Right renal cortex interstitium (tissue), 3 donors: ENCODE measurements at regions not wholly inside any gene's neighbourhood (a gene's known extent, or its start where the extent isn't known, plus 50 kb on each side); places are given as distances from the start of the nearest gene placed in this dataset.
"Not testable (repeated sequence)": the region's sequence is repeated elsewhere in the genome, so short reads cannot be mapped to it uniquely, and the experiment has no call there.

Source experiments
- DNase-seq, 3 donors: peaks; one replicate each; pipeline ENCODE4 v3.0.0-alpha.2; 2013; ENCODE audit warnings: low read depth in 3 of 3, low spot score in 2 of 3

DNA sequence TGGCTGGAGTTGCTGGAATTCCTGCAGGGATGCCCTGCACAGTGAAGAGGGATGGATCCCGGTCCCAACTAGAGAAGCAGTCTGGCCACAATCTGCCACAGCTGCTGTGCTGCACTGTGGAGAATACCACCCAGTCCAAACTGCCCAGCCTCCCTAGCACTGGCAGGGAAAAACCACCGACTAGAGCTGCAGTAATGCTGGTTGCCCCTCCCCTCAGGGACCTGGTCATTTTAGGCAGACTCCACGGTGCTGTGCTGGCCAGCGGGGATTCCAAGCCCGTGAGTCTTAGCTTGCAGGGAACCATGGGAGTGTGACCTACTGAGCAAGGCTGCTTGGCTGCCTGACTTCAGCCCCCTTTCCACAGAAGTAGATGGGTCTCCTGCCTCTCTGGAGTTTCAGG lies 478.0 kb upstream of the ATP11B start:
- DNase-seq, result no peak

DNA sequence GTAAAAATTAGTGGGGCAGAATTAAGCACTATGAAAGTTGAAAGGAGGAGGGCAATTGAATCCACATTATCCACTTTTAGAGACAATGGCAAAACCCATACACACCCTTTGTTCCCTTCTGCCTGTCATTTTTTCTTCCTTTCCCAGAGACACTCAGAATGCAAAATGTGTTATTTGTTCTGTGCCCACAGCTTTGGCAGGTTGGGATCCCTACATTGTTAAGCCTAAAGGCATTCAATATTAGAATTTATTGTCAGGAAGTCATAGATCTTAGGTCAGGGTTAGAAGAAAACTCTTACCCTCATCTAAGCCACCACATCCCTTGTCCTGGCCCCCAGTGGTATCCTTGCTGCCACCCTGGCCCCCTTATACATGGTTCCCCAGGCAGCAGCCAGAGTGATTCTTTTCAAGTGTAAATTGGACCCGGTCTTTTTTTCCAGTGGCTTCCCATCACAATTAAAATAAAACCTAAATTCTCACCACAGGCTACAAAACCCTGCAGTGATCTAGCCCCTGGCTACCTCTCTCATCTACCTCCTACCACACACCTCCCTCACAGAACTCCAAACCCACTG lies 470.1 kb upstream of the ATP11B start:
- no peak for DNase-seq

GRCh38 chr3:182323898-182324297 lies 469.4 kb upstream of the ATP11B start:
- DNase-seq, result no peak

- no peak for DNase-seq
These were observed 467.9 kb upstream of the ATP11B start for GRCh38 chr3:182325213-182325950.

DNA sequence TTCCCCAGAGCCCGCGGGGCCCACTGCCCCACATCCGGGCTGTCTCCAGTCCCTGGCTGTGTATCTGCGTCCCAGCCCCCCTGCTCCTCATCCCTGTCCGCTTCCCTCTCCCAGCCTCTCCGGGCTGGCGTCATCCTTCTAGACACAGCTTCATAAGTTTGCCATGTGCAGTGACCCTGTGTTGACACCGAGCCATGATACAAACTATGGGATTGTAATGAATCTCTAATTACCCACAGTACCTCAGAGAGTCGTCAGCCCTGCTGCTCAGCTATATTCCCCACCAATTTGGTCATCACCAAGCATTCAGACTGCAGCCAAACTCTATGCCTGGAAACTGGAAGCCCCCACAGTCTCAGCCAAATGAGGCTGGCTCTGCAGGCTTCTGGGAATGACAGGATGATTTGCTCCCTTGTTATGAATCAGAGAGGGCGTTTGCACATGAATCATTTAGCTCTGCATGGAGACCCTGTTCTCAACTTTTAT lies 466.1 kb upstream of the ATP11B start:
- peak in 2 of 3 donors; percentile 4 to 15 for DNase-seq

DNA sequence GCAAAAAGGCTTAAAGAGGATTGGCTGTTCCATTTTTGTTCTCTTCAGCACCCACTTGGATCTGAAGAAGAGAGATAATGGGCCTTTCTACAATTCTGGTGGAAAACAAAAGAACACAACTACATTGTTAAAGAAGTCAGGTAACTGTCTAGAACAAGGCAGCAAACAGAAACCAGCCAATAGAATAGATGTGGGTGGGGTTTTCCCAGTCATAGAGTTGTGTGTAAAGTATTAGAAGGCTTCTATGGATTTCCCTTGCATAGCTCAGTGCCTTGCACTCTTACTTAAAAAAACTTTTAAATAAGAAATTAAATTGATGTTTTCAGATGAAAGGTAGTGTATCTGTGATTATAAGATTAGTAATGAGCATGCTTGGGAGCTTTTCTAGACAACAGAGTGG lies 462.7 kb upstream of the ATP11B start:
- no peak for DNase-seq

- DNase-seq, result no peak
These were observed 462.0 kb upstream of the ATP11B start for GRCh38 chr3:182331341-182331740.

GRCh38 chr3:182342252-182342651 lies 451.1 kb upstream of the ATP11B start:
- DNase-seq, result no peak

- not testable (repeated sequence) for DNase-seq
These were observed 449.3 kb upstream of the ATP11B start for GRCh38 chr3:182344026-182344425.

DNA sequence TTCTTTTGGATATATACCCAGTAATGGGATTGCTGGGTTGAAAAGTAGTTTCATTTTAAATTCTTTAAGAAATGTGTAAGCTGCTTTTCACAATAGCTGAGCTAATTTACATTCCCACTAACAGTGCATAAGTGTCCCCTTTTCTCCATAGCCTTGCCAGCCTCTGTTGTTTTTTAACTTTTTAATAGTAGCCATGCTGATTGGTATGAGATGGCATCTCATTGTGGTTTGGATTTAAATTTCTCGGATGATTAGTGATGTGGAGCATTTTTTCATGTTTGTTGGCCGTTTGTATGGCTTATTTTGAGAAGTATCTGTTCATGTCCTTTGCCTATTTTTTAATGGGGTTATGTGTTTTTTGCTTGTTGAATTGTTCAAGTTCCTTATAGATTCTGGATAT lies 444.3 kb upstream of the ATP11B start:
- DNase-seq, result no peak

- no peak for DNase-seq
These were observed 443.3 kb upstream of the ATP11B start for GRCh38 chr3:182349951-182350517.

GRCh38 chr3:182357928-182358327 lies 435.4 kb upstream of the ATP11B start:
- no peak for DNase-seq

GRCh38 chr3:182364323-182364722 lies 429.0 kb upstream of the ATP11B start:
- no peak for DNase-seq

- no peak for DNase-seq
These were observed 428.3 kb upstream of the ATP11B start for GRCh38 chr3:182364723-182365650.

- DNase-seq, result no peak
These were observed 426.6 kb upstream of the ATP11B start for GRCh38 chr3:182366746-182367145.

GRCh38 chr3:182369861-182370260 lies 423.4 kb upstream of the ATP11B start:
- DNase-seq, result no peak

- DNase-seq, result no peak
These were observed 422.4 kb upstream of the ATP11B start for GRCh38 chr3:182370949-182371348.

DNA sequence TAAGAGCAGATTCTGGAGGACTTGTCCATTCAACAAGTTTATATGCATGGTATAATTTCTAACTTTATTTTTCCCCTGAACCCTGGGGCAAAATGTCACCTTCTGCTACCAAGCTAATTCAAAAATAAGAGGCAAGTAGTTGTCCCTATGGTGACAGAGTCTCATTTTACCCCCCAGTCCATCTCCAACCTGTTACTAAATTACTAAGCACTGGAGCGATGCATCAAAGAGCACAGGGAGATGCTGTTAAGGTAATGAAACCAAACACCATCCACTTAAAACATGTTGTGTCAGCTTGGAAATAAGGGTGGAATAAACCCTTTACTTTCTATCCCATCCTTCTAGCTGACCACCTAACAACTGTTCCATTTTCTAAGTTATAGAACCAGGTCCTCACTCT lies 417.4 kb upstream of the ATP11B start:
- DNase-seq, result peak; percentile 14 to 38 (median 19)

GRCh38 chr3:182382112-182382857 lies 411.0 kb upstream of the ATP11B start:
- no peak for DNase-seq

DNA sequence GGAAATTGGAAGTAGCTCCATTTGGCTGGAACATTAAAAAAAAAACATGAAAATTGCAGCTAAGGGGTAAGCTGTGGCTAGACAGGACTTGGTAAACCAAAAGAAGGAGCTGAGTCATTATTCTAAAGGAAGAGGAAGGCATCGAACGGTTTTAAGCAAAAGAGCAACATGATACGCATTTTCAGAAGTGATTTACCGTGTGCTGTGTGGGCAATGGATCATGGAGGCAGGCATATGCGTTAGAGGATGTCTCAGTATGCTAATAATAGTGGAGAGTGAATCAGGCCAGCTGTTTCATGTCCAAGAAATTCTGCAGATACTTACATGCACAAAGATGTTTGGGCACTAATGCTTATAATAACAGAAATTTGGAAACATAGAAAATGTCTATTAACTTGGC lies 409.1 kb upstream of the ATP11B start:
- no peak for DNase-seq
